Caco-2 (cell line): ENCODE measurements at regions not wholly inside any gene's neighbourhood (a gene's known extent, or its start where the extent isn't known, plus 50 kb on each side); places are given as distances from the start of the nearest gene placed in this dataset.
"Not testable (repeated sequence)": the region's sequence is repeated elsewhere in the genome, so short reads cannot be mapped to it uniquely, and the experiment has no call there.

Source experiments
- BruUV-seq: library from RNA; stranded (reverse); fragments of 400-500 nt; replicated peaks from 2 replicates; lab custom pipeline; 2021; lab: Mats Ljungman, UMichigan
- CTCF ChIA-PET: fragments of 300-600 bp; sonication (Branson Sonifier 250); formaldehyde crosslinking; loops from one replicate; lab custom pipeline; 2022; ENCODE audit warnings: antibody characterized with exemption; lab: Charles Lee
- POLR2A ChIA-PET: fragments of 300-600 bp; sonication (Branson Sonifier 250); formaldehyde crosslinking; loops from one replicate; lab custom pipeline; 2022; ENCODE audit warnings: antibody characterized with exemption; lab: Charles Lee
- DNase-seq, 2 experiments: peaks; one replicate each; pipeline versions ENCODE4 v3.0.0 to v3.0.0-alpha.2; 2020 to 2022
- H3K27me3 ChIP-seq: replicated peaks from 2 replicates; pipeline ENCODE4 v1.6.0; 2011; ENCODE audit warnings: low read length; ENCODE audit not compliant: control insufficient read depth, insufficient read depth
- H3K36me3 ChIP-seq: 2 replicates; pipeline ENCODE4 v1.5.1; 2011; ENCODE audit warnings: low read length; ENCODE audit not compliant: control insufficient read depth, insufficient read depth
- H3K4me1 ChIP-seq: fragments of 250-450 bp; sonication (Bioruptor Pico); 2 replicates; pipeline ENCODE4 v1.5.1; 2020; ENCODE audit warnings: mild to moderate bottlenecking
- H3K4me3 ChIP-seq: 2 replicates; pipeline ENCODE4 v1.5.1; 2011; ENCODE audit warnings: low read depth, mild to moderate bottlenecking, control low read depth, low read length
- H3K9me3 ChIP-seq: fragments of 250-450 bp; sonication (Bioruptor Pico); 2 replicates; pipeline ENCODE4 v1.5.1; 2020; ENCODE audit warnings: mild to moderate bottlenecking, moderate library complexity
- H3K27ac Mint-ChIP-seq: one replicate; pipeline ENCODE4 v1.8.0; 2022; ENCODE audit warnings: mixed read lengths; ENCODE audit not compliant: unreplicated experiment
- H3K27me3 Mint-ChIP-seq: one replicate; pipeline ENCODE4 v1.8.0; 2022; ENCODE audit warnings: mixed read lengths; ENCODE audit not compliant: insufficient read depth, unreplicated experiment
- H3K36me3 Mint-ChIP-seq: one replicate; pipeline ENCODE4 v1.8.0; 2022; ENCODE audit warnings: mild to moderate bottlenecking, mixed read lengths; ENCODE audit not compliant: insufficient read depth, unreplicated experiment
- H3K4me1 Mint-ChIP-seq: one replicate; pipeline ENCODE4 v1.8.0; 2022; ENCODE audit warnings: low read depth, mixed read lengths; ENCODE audit not compliant: unreplicated experiment
- H3K4me3 Mint-ChIP-seq: one replicate; pipeline ENCODE4 v1.8.0; 2022; ENCODE audit warnings: mild to moderate bottlenecking, moderate library complexity, mixed read lengths; ENCODE audit not compliant: unreplicated experiment
- H3K9me3 Mint-ChIP-seq: one replicate; pipeline ENCODE4 v1.8.0; 2022; ENCODE audit warnings: mixed read lengths; ENCODE audit not compliant: unreplicated experiment
- intact Hi-C: fragments of 100-400 bp; cut with micrococcal nuclease; formaldehyde crosslinking; loops from one replicate; pipeline ENCODE4 v1.10.0; 2022; ENCODE audit not compliant: unreplicated experiment
- TF ChIP-seq, protein P1 (sequence below), 2 experiments: fragments of 200-600 bp in 1 of 2; IDR thresholded peaks; 1 replicate in 1 of 2; 2 replicates in 1 of 2; pipeline versions ENCODE4 v1.5.1 to v1.8.0; 2011 to 2022; ENCODE audit warnings: antibody characterized with exemption in 1 of 2, control low read depth in 1 of 2, inconsistent platforms in 1 of 2, low read depth in 1 of 2, low read length in 1 of 2, mild to moderate bottlenecking in 1 of 2, moderate library complexity in 1 of 2; ENCODE audit not compliant: insufficient read depth in 1 of 2, severe bottlenecking in 1 of 2, unreplicated experiment in 1 of 2

DNA sequence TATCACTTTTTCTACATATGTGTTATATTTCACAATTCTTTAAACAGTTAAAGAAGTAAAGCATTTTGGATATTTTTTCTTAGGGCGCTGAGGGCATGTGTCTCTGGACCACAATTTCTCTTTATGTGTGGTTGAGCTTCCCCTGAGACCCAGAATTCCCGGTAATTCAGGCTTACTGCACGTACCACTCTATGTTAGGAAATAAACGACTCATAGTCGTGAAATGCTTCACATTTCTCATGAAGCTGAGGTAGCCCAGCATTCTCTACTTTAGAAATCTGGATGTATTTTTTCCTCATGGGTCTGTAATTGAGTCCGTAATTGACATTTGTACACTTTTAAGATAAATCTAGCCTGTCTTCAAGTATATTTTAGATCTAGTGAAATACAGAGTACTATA is 170.6 kb downstream of the FZD1 start:
- TF ChIP-seq, protein P1, sequence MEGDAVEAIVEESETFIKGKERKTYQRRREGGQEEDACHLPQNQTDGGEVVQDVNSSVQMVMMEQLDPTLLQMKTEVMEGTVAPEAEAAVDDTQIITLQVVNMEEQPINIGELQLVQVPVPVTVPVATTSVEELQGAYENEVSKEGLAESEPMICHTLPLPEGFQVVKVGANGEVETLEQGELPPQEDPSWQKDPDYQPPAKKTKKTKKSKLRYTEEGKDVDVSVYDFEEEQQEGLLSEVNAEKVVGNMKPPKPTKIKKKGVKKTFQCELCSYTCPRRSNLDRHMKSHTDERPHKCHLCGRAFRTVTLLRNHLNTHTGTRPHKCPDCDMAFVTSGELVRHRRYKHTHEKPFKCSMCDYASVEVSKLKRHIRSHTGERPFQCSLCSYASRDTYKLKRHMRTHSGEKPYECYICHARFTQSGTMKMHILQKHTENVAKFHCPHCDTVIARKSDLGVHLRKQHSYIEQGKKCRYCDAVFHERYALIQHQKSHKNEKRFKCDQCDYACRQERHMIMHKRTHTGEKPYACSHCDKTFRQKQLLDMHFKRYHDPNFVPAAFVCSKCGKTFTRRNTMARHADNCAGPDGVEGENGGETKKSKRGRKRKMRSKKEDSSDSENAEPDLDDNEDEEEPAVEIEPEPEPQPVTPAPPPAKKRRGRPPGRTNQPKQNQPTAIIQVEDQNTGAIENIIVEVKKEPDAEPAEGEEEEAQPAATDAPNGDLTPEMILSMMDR (IDR thresholded peaks at IDR 0.05; ENCODE audit: insufficient read depth in 1 of 2, low read depth in 1 of 2, low read length in 1 of 2, severe bottlenecking in 1 of 2, unreplicated experiment in 1 of 2) = no peak
- ChIA-PET POLR2A (no interaction called here), CTCF (interaction anchor here (0.6 kb wide), 1 partner anchor 446 kb away, joined by 5 read pairs; the partner anchor contains the start of gene MTERF1)
- H3K36me3 Mint-ChIP-seq = no peaks in the 10 kb centered on the region
- intact Hi-C loops = no loop called here
- H3K27me3 Mint-ChIP-seq = no peaks in the 10 kb centered on the region
- no peaks in the 10 kb centered on the region for H3K27me3 ChIP-seq
- no peak overlapping the region for H3K27ac Mint-ChIP-seq
- no TSS peak for BruUV-seq
- DNase-seq = no peak
- 0 out of 2 replicates have a peak, but pooled peaks cover 3% of the 10 kb centered on the region for H3K9me3 ChIP-seq
- no peak overlapping the region for H3K4me3 ChIP-seq
- H3K36me3 ChIP-seq = no peaks in the 10 kb centered on the region
- H3K4me1 Mint-ChIP-seq = no peaks in the 10 kb centered on the region
- H3K4me1 ChIP-seq = no peaks in the 10 kb centered on the region
- no peak overlapping the region for H3K4me3 Mint-ChIP-seq
- peaks cover 7% of the 10 kb centered on the region for H3K9me3 Mint-ChIP-seq

DNA sequence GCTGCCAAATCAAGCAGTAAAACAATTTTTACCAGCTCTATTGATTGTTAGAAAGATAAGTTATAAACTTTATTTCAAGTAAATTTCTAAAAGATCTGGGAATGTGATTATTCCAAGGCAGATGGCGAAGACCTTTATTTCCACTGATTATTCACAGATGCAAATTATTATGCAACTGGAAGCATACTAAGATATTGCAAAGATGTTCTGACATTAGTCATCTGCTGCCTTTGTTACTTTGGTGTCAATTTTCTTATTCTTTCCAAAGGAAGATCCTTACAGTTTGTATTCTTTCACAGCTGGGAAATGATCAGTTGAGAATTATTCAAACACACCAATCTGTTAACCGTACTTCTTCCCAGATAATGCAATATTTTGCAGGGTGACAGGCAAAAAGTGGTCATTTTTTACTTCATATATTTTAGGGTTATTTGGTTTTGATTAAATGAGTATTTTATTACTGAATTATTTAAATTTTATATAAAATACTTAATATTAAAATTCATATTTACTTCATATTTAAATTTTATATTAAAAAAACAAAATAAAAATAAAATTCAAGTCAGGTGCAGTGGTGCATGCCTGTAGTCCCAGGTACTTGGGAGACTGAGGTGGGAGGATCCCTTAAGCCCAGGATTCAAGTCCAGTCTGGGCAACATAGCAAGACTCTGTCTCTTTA is 171.3 kb downstream of the FZD1 start:
- H3K4me1 ChIP-seq = no peaks in the 10 kb centered on the region
- H3K4me3 ChIP-seq = no peak overlapping the region
- no TSS peak for BruUV-seq
- Mint-ChIP-seq H3K36me3 (no peaks in the 10 kb centered on the region), H3K27ac (no peak overlapping the region), H3K27me3 (no peaks in the 10 kb centered on the region), H3K9me3 (peaks cover 10% of the 10 kb centered on the region), H3K4me1 (no peaks in the 10 kb centered on the region), H3K4me3 (no peak overlapping the region)
- CTCF ChIA-PET = no interaction called here
- 0 out of 2 replicates have a peak, but pooled peaks cover 3% of the 10 kb centered on the region for H3K9me3 ChIP-seq
- intact Hi-C loops = no loop called here
- no peaks in the 10 kb centered on the region for H3K27me3 ChIP-seq
- POLR2A ChIA-PET = no interaction called here
- TF ChIP-seq, protein P1 (IDR thresholded peaks at IDR 0.05; ENCODE audit: insufficient read depth in 1 of 2, low read depth in 1 of 2, low read length in 1 of 2, severe bottlenecking in 1 of 2, unreplicated experiment in 1 of 2) = no peak
- no peaks in the 10 kb centered on the region for H3K36me3 ChIP-seq
- DNase-seq = no peak

GRCh38 chr7:91436655-91437054 is 172.4 kb downstream of the FZD1 start:
- Histone ChIP-seq H3K4me1 (no peaks in the 10 kb centered on the region), H3K9me3 (0 out of 2 replicates have a peak, but pooled peaks cover 3% of the 10 kb centered on the region), H3K36me3 (no peaks in the 10 kb centered on the region), H3K4me3 (no peak overlapping the region), H3K27me3 (no peaks in the 10 kb centered on the region)
- TF ChIP-seq, protein P1 (IDR thresholded peaks at IDR 0.05; ENCODE audit: insufficient read depth in 1 of 2, low read depth in 1 of 2, low read length in 1 of 2, severe bottlenecking in 1 of 2, unreplicated experiment in 1 of 2) = no peak
- H3K4me3 Mint-ChIP-seq = no peak overlapping the region
- no peaks in the 10 kb centered on the region for H3K4me1 Mint-ChIP-seq
- H3K36me3 Mint-ChIP-seq = no peaks in the 10 kb centered on the region
- intact Hi-C loops = no loop called here
- H3K27ac Mint-ChIP-seq = no peak overlapping the region
- no peak for DNase-seq
- no peaks in the 10 kb centered on the region for H3K27me3 Mint-ChIP-seq
- H3K9me3 Mint-ChIP-seq = peaks cover 10% of the 10 kb centered on the region
- ChIA-PET POLR2A (no interaction called here), CTCF (no interaction called here)
- no TSS peak for BruUV-seq

DNA sequence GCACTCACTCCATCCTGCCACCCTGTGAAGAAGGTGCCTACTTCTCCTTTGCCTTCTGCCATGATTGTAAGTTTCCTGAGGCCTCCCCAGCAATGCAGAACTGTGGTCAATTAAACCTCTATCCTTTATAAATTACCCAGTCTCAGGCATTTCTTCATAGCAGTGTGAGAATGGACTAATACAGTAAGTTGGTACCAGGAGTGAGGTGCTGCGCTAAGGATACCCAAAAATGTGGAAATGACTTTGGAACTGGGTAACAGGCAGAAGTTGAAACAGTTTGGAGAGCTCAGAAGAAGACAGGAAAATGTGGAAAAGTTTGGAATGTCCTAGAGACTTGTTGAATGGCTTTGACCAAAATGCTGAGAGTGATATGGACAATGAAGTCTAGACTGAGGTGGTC is 176.0 kb downstream of the FZD1 start:
- H3K27me3 ChIP-seq, intact Hi-C loops, H3K4me1 ChIP-seq, H3K4me3 Mint-ChIP-seq, H3K4me3 ChIP-seq, BruUV-seq, H3K36me3 ChIP-seq, H3K27ac Mint-ChIP-seq, H3K36me3 Mint-ChIP-seq, H3K9me3 ChIP-seq, CTCF ChIA-PET, POLR2A ChIA-PET, H3K27me3 Mint-ChIP-seq, DNase-seq, H3K4me1 Mint-ChIP-seq: not testable (repeated sequence)
- H3K9me3 Mint-ChIP-seq = peaks cover 24% of the 10 kb centered on the region
